Posterior vena cava (tissue), 2 donors: ENCODE measurements at regions not wholly inside any gene's neighbourhood (a gene's known extent, or its start where the extent isn't known, plus 50 kb on each side); places are given as distances from the start of the nearest gene placed in this dataset.
"Not testable (repeated sequence)": the region's sequence is repeated elsewhere in the genome, so short reads cannot be mapped to it uniquely, and the experiment has no call there.

Experiments used
- DNase-seq: peaks from one replicate; pipeline ENCODE4 v3.0.0-alpha.2; 2020; ENCODE audit warnings: low spot score
- intact Hi-C, 2 donors: fragments of 100-400 bp; cut with DNase I; formaldehyde crosslinking; loops; one replicate each; pipeline versions ENCODE4 v1.14.1 to v1.14.2; 2022 to 2023
- donor health status: DM: yes; HTN: yes; CAD: no.
- donor health status: DM: yes; HTN: yes; CAD: no.

DNA sequence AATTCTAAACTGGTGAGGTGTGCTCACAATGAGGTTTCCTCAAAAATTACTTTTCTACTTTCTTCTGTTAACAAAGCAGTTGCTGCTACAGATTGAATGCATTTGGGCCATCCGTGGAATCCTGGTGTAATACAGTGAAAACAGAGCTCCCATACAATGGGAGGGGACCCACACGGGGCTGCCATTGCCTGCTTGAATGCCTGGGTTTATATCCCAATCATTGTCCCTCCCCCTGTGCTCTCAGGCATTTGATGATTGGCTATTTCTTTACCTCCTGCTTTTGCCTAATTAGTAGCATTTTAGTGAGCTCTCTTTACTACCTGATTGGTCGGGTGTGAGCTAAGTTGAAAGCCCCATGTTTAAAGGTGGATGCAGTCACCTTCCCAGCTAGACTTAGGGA lies 52.9 kb upstream of the CSF1 start:
- intact Hi-C loops, DNase-seq: not testable (repeated sequence)

DNA sequence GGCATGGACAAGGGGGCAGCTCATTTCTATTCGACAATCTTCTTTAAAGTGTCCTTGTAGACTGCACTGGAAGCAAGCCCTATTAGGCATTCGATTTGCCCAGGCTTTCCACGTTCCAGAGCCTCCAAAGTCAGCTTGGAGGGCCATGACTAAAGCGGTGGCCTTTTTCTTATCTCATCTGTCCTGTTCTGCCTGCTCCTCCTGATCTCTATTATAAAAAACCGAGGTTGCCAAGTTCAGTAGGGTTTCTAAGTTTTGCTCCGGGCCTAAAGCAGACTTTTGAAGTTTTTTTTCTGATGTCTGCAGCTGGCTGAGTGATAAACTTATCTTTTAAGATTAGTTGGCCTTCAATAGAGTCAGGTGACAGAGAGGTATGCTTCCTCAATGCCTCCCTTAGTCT lies 54.7 kb upstream of the CSF1 start:
- intact Hi-C loops, DNase-seq: not testable (repeated sequence)

DNA sequence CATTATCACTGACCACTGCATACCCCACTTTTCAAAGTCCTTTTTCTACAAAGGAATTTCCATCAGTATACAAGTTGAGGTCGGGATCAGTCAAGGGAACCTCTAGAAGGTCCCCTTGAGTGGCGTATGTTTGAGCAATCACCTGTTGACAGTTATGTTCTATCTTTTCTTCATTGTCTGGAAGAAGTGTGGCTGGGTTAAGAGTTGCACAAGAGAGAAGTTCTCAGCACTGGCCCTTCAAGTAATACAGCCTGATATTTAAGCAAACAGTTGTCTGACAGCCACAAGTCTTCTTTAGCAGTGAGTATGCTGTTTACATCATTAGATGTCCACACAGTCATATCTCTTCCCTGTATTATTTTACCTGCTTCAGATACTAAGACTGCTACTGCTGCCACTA lies 56.7 kb upstream of the CSF1 start:
- intact Hi-C loops: not testable (repeated sequence)

DNA sequence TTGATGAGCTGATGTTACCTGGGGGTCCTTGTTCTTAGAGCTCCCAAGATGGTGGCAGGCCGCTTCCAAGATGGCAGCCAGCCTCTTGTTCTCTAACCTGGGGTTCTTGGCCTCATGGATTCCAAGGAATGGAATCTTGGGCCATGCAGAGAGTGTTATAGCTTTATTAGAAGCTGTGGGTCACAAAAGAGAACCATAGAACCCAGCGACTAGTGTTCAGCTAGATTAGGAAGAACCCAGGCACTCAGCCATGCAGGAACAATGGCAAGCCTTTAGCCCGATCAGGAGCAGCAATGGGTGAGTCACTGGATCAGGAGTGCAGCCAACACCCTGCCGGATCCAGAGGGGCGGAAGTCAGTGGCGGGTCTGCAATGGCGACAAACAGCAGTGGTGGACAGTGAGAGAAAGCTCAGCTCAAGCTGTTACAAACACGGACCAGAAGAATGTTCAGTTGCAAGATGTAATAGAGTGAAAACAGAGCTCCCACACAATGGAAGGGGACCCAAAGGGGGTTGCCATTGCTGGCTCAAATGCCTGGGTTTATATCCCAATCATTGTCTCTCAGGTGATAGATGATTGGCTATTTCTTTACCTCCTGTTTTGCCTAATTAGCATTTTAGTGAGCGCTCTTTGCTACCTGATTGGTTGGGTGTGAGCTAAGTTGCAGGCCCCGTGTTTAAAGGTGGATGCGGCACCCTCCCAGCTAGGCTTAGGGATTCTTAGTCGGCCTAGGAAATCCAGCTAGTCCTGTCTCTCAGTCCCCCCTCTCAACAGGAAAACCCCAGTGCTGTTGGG lies 58.2 kb upstream of the CSF1 start:
- intact Hi-C loops: not testable (repeated sequence)
- DNase-seq: peak; percentile 90

More for the DNA sequence above, 56.7 kb upstream of the CSF1 start:
- not testable (repeated sequence) for DNase-seq

- intact Hi-C loops: loop anchor here in 1 of 2 donors (2.0 kb wide), 1 partner anchor 18 kb away; no protein-coding TSS in a partner anchor
- no peak for DNase-seq
Observed at GRCh38 chr1:109850827-109851226, 59.8 kb upstream of the CSF1 start.

- DNase-seq: no peak
- intact Hi-C loops: loop anchor here in 1 of 2 donors (2.0 kb wide), 1 partner anchor 17 kb away; no protein-coding TSS in a partner anchor
Observed at GRCh38 chr1:109850194-109850593, 60.5 kb upstream of the CSF1 start.

DNA sequence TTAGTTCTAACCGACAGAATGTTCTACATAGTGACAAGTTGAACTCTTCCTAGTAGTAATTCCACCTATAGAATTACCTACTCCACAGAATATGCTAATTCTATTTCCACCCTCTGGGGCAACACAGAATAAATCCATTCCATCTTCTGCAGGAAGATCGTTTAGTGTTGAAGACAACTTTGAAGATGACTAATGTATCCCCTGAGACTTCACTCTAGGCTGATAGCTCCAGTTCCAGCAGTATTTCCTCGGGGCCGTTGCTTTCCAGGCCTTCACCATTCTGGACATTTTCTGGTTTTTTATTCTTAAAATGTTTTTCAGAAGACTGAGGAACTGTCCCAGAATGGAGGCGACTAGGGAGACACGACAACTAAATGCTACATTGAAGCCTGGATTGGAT lies 61.0 kb upstream of the CSF1 start:
- intact Hi-C loops: loop anchor here in 1 of 2 donors (2.0 kb wide), 1 partner anchor 17 kb away; no protein-coding TSS in a partner anchor
- no peak for DNase-seq

GRCh38 chr1:109847251-109847650 lies 63.4 kb upstream of the CSF1 start:
- DNase-seq: no peak
- intact Hi-C loops: no loop called here

DNA sequence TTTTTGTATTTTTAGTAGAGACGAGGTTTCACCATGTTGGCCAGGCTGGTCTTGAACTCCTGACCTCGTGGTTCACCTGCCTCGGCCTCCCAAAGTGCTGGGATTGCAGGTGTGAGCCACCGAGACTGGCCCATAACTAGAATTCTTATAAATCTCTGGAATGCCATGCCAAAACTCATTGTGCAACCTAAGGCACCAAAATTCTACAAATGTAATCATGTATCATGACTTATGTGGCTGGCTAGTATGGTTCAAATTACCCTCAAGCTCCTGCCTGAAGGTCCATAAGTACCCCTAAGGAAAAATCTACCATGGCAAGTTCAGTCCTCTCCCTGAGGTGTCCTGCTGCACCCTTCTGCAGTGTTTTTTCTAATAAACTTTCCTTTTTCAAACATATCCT lies 63.8 kb upstream of the CSF1 start:
- intact Hi-C loops: no loop called here
- DNase-seq: no peak

DNA sequence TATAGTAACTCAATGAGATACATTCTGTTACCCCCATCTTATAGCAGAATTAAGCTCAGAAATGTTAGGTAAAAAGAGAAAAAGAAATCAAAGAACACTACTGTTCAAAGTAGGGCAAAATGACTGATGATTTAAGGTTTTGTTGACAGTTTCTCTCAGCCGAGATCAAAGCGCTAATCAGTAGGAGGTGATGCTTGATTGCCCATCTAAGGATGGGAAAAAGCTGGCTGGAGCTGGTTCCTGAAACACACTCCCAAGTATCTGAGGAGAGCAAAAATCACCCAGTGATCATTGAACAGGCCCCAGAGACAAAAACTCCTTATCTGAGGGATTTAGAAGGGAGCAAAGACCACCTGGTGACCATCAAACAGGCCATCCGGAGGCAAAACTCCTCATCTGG lies 64.5 kb upstream of the CSF1 start:
- intact Hi-C loops: no loop called here
- DNase-seq: no peak

GRCh38 chr1:109845658-109846057 lies 65.0 kb upstream of the CSF1 start:
- intact Hi-C loops: no loop called here
- DNase-seq: no peak

DNA sequence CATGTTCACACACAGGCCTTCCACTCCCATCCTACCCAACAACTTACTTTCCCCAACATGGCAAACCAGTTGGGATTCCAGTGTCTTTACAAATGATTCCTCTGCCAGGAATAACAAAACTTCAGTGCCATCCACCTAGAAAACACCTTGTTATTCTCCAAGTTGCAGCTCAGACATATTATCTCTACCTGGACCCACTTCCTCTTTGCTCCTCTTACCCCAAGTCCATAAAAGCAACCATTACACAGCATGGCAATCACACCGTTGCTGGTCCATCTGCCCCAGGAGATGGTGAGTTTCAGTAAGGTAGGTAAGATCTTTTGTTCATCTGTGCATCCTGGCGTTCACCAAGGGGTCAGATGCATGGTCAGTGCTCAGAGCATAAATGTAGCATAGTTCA lies 66.0 kb upstream of the CSF1 start:
- intact Hi-C loops: no loop called here
- no peak for DNase-seq

- DNase-seq: no peak
- intact Hi-C loops: no loop called here
Observed at GRCh38 chr1:109840011-109840629, 70.5 kb upstream of the CSF1 start.

DNA sequence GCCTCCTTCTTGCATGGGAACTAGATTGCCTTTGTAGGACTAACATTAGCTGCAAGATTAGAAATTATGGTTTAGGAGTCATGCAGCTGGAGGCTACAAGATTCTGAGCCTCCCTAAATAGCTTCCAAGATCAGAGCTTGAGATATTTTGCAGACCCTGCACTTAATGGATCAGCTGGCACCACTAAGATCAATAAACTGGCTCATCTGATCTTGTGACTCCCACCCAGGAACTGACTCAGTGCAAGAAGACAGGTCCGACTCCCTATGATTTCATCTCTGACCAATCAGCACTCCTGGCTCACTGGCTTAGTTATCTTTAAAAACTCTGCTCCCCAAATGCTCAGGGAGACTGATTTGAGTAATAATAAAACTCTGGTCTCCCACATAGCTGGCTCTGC lies 71.4 kb upstream of the CSF1 start:
- DNase-seq, intact Hi-C loops: not testable (repeated sequence)

- intact Hi-C loops: no loop called here
- DNase-seq: no peak
Observed at GRCh38 chr1:109838838-109839240, 71.8 kb upstream of the CSF1 start.

DNA sequence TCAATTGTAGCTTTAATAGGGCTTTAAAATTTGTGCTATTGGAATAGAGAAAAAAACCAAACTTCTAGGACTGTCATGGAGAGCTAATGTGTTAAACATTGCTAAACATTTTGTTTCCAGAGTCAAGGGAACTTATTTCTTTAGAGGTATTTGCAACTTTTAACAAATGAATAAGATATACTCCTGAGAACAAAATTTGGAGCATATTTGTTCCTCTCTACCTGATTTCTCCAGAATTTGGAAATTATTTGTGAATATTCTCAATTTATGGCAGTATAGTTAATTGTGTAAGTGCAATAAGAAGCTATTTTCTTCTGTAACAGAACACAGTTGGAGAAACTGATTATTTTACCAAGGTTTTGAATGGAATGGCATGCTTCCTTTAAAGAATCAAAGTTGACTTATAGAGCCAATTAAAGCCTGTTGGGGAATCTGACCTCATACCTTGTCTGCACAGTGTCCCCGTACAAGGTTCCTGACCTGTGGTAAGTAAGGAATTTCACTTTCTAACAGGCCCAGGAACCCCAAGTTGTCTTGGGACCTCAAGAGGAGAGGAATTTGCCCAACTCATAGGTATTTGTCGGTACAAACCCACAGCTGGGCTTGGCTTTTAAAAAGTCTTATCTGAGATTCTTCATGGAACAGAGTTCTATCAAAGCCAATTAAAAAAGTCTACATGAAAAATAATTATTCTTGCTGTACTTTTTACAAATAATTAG lies 72.6 kb upstream of the CSF1 start:
- intact Hi-C loops: no loop called here
- DNase-seq: no peak

DNA sequence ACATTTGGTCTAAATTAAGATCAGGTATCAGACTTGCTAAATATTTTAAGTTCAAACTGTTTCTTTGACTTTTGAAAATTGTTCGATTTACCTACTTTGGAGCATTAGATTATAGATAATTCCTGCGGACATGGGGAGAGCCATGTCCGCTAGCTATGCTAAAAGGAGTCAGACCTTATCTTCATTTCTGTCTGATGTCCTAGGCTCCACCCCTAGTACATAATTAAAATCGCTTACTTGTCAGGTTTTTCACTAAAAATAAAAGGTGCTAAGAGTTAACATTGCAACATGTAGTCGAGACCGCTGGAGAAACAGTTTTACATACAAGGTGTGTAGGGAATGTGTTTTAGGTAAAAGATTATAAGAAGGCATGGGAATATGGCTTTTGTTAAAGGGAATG lies 71.9 kb upstream of the EPS8L3 start:
- DNase-seq, intact Hi-C loops: not testable (repeated sequence)

DNA sequence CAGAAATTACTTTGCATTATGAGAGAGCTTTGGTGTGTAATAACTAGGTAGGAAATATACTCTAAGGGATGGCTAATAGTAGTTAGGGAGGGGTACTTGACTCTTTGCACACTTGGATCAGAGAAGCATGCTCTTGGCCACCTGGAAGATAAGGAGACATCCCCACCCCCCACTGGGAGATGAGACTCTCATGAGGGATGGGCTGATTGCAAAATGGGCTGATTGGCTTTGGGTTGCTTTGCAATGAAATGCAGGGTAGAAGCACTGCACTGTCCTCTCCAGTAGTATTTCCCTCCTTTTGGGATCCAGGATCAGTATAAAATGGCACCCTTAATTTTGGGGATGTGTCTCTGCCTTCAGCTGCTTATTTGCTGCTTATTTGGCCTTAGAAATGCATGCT lies 71.2 kb upstream of the EPS8L3 start:
- no peak for DNase-seq
- intact Hi-C loops: loop anchor here in 1 of 2 donors (5.0 kb wide), 1 partner anchor 893 kb away; no protein-coding TSS in a partner anchor

DNA sequence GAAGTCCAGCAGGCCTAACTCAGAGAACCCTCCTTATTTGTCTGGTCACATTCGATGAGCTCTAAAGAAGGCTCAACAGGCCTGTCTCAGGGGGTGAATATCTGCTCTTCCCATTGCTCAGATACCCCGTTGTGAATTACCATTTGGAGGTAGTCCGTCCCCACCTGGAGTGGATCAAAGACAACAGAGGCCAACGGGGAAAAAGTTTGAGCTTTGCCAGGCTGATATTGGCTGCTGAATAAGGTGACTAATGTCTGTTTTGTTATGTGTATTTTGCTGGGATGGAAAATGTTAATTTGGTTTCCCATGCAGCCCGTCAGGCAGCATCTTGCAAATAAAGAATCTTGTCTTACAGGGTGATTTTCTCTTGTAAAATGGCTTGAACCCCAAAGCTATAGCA lies 69.2 kb upstream of the EPS8L3 start:
- intact Hi-C loops: loop anchor here (2.0 to 5.0 kb wide), 2 partner anchors 18 to 891 kb away; no protein-coding TSS in a partner anchor
- no peak for DNase-seq
